H7 (cell line): ENCODE measurements at regions not wholly inside any gene's neighbourhood (a gene's known extent, or its start where the extent isn't known, plus 50 kb on each side); places are given as distances from the start of the nearest gene placed in this dataset.

Experiments
- DNase-seq: peaks from one replicate; pipeline ENCODE4 v3.0.0; 2012
- H3K27me3 ChIP-seq: 2 replicates; pipeline ENCODE4 v1.6.0; 2011; ENCODE audit warnings: mild to moderate bottlenecking, low read length; ENCODE audit not compliant: control insufficient read depth, insufficient read depth
- H3K36me3 ChIP-seq: replicated peaks from 2 replicates; pipeline ENCODE4 v1.5.1; 2011; ENCODE audit warnings: low read length; ENCODE audit not compliant: control insufficient read depth, insufficient read depth
- H3K4me3 ChIP-seq: 2 replicates; pipeline ENCODE4 v1.5.1; 2011; ENCODE audit warnings: low read depth, mild to moderate bottlenecking, control low read depth, low read length, moderate library complexity; ENCODE audit not compliant: insufficient read depth

- Histone ChIP-seq H3K36me3 (no peaks in the 10 kb centered on the region), H3K4me3 (no peak overlapping the region), H3K27me3 (no peaks in the 10 kb centered on the region)
- DNase-seq, result no peak
Observed at GRCh38 chr6:14499841-14500240, 382.3 kb downstream of the CD83 start.

GRCh38 chr6:14500809-14501208 is 383.2 kb downstream of the CD83 start:
- no peaks in the 10 kb centered on the region for H3K36me3 ChIP-seq
- no peak for DNase-seq
- H3K27me3 ChIP-seq, result no peaks in the 10 kb centered on the region
- no peak overlapping the region for H3K4me3 ChIP-seq

GRCh38 chr6:14501240-14501639 is 383.7 kb downstream of the CD83 start:
- no peaks in the 10 kb centered on the region for H3K27me3 ChIP-seq
- H3K36me3 ChIP-seq, result no peaks in the 10 kb centered on the region
- no peak for DNase-seq
- H3K4me3 ChIP-seq, result no peak overlapping the region

- H3K4me3 ChIP-seq, result no peak overlapping the region
- DNase-seq, result no peak
- H3K27me3 ChIP-seq, result no peaks in the 10 kb centered on the region
- H3K36me3 ChIP-seq, result no peaks in the 10 kb centered on the region
Observed at GRCh38 chr6:14501914-14502313, 384.3 kb downstream of the CD83 start.

- no peak for DNase-seq
- Histone ChIP-seq H3K27me3 (no peaks in the 10 kb centered on the region), H3K36me3 (no peaks in the 10 kb centered on the region), H3K4me3 (no peak overlapping the region)
Observed at GRCh38 chr6:14502551-14502950, 385.0 kb downstream of the CD83 start.

- no peak for DNase-seq
- H3K4me3 ChIP-seq, result no peak overlapping the region
- no peaks in the 10 kb centered on the region for H3K27me3 ChIP-seq
- no peaks in the 10 kb centered on the region for H3K36me3 ChIP-seq
Observed at GRCh38 chr6:14505401-14505800, 387.8 kb downstream of the CD83 start.

GRCh38 chr6:14506656-14507246 is 389.2 kb downstream of the CD83 start:
- H3K36me3 ChIP-seq, result no peaks in the 10 kb centered on the region
- no peak for DNase-seq
- no peak overlapping the region for H3K4me3 ChIP-seq
- H3K27me3 ChIP-seq, result no peaks in the 10 kb centered on the region

- H3K36me3 ChIP-seq, result no peaks in the 10 kb centered on the region
- H3K27me3 ChIP-seq, result no peaks in the 10 kb centered on the region
- DNase-seq, result no peak
- H3K4me3 ChIP-seq, result no peak overlapping the region
Observed at GRCh38 chr6:14509120-14509519, 391.5 kb downstream of the CD83 start.

- DNase-seq, result no peak
- Histone ChIP-seq H3K36me3 (no peaks in the 10 kb centered on the region), H3K4me3 (no peak overlapping the region)
Observed at GRCh38 chr6:14510038-14510437, 392.5 kb downstream of the CD83 start.

GRCh38 chr6:14511061-14511586 is 393.6 kb downstream of the CD83 start:
- Histone ChIP-seq H3K36me3 (no peaks in the 10 kb centered on the region), H3K27me3 (no peaks in the 10 kb centered on the region), H3K4me3 (no peak overlapping the region)
- DNase-seq, result no peak

More at GRCh38 chr6:14510038-14510437, 392.5 kb downstream of the CD83 start:
- H3K27me3 ChIP-seq, result no peaks in the 10 kb centered on the region

- Histone ChIP-seq H3K36me3 (no peaks in the 10 kb centered on the region), H3K27me3 (no peaks in the 10 kb centered on the region), H3K4me3 (no peak overlapping the region)
- DNase-seq, result no peak
Observed at GRCh38 chr6:14512246-14512645, 394.7 kb downstream of the CD83 start.

GRCh38 chr6:14513496-14514393 is 396.2 kb downstream of the CD83 start:
- no peak overlapping the region for H3K4me3 ChIP-seq
- no peaks in the 10 kb centered on the region for H3K27me3 ChIP-seq
- H3K36me3 ChIP-seq, result no peaks in the 10 kb centered on the region
- DNase-seq, result no peak

- Histone ChIP-seq H3K36me3 (no peaks in the 10 kb centered on the region), H3K4me3 (no peak overlapping the region), H3K27me3 (no peaks in the 10 kb centered on the region)
- no peak for DNase-seq
Observed at GRCh38 chr6:14516956-14517355, 399.4 kb downstream of the CD83 start.

- H3K36me3 ChIP-seq, result no peaks in the 10 kb centered on the region
- H3K27me3 ChIP-seq, result no peaks in the 10 kb centered on the region
- DNase-seq, result no peak
- H3K4me3 ChIP-seq, result no peak overlapping the region
Observed at GRCh38 chr6:14517516-14518105, 400.0 kb downstream of the CD83 start.
